H1 (cell line): ENCODE measurements at regions not wholly inside any gene's neighbourhood (a gene's known extent, or its start where the extent isn't known, plus 50 kb on each side); places are given as distances from the start of the nearest gene placed in this dataset.

Experiments
- BACH1 ChIP-seq: IDR thresholded peaks from 2 replicates; pipeline ENCODE4 v1.6.1; 2012; ENCODE audit warnings: low read length, improper control_type of control experiment
- CEBPB ChIP-seq: IDR thresholded peaks from 2 replicates; pipeline ENCODE4 v1.6.1; 2012; ENCODE audit warnings: low read depth, low read length
- E2F6 ChIP-seq: IDR thresholded peaks from 2 replicates; pipeline ENCODE4 v1.6.1; 2012; ENCODE audit warnings: inconsistent platforms
- EGR1 ChIP-seq: IDR thresholded peaks from 2 replicates; pipeline ENCODE4 v1.6.1; 2011; ENCODE audit warnings: low read depth, low read length, borderline replicate concordance
- GABPA ChIP-seq: IDR thresholded peaks from 2 replicates; pipeline ENCODE4 v1.6.1; 2011; ENCODE audit warnings: mild to moderate bottlenecking, low read length, moderate library complexity, borderline replicate concordance; ENCODE audit not compliant: insufficient read depth
- HDAC2 ChIP-seq, 2 experiments: fragments of 300-600 bp in 1 of 2; sonication (generic) in 1 of 2; IDR thresholded peaks; 2 replicates each; pipeline ENCODE4 v1.6.1; 2011 to 2012; ENCODE audit warnings: low read depth in 2 of 2, low read length in 2 of 2, mild to moderate bottlenecking in 2 of 2, moderate library complexity in 2 of 2, borderline replicate concordance in 1 of 2, inconsistent platforms in 1 of 2
- KDM5A ChIP-seq: fragments of 200-600 bp; IDR thresholded peaks from 2 replicates; pipeline ENCODE4 v1.7.1; 2012; ENCODE audit warnings: mild to moderate bottlenecking, low read length, inconsistent platforms, mixed read lengths
- POLR2A ChIP-seq, 2 experiments: IDR thresholded peaks; 1 replicate in 1 of 2; 2 replicates in 1 of 2; pipeline ENCODE4 v1.6.1; 2011; ENCODE audit warnings: low read depth in 2 of 2, low read length in 2 of 2, mild to moderate bottlenecking in 2 of 2; ENCODE audit errors: control extremely low read depth in 1 of 2
- POU5F1 ChIP-seq: IDR thresholded peaks from 2 replicates; pipeline ENCODE4 v1.6.1; 2011; ENCODE audit warnings: low read depth, mild to moderate bottlenecking, low read length, moderate library complexity
- RAD21 ChIP-seq, 2 experiments: IDR thresholded peaks in 1 of 2; conservative IDR thresholded peaks in 1 of 2; 2 replicates each; pipeline ENCODE4 v1.6.1; 2011; ENCODE audit warnings: low read depth in 2 of 2, low read length in 2 of 2, improper control_type of control experiment in 1 of 2, inconsistent platforms in 1 of 2, mild to moderate bottlenecking in 1 of 2, moderate library complexity in 1 of 2
- SP4 ChIP-seq: IDR thresholded peaks from 2 replicates; pipeline ENCODE4 v1.6.1; 2012; ENCODE audit warnings: low read length, inconsistent platforms
- TF ChIP-seq, protein P1 (sequence below): fragments of 300-600 bp; sonication (generic); IDR thresholded peaks from 2 replicates; pipeline ENCODE4 v1.7.1; 2012; ENCODE audit warnings: low read length, moderate library complexity, mild to moderate bottlenecking, inconsistent platforms; ENCODE audit not compliant: insufficient replicate concordance

GRCh38 chr3:13966302-13966701, 86.4 kb upstream of the WNT7A start (continued):
- TF ChIP-seq, protein P1, sequence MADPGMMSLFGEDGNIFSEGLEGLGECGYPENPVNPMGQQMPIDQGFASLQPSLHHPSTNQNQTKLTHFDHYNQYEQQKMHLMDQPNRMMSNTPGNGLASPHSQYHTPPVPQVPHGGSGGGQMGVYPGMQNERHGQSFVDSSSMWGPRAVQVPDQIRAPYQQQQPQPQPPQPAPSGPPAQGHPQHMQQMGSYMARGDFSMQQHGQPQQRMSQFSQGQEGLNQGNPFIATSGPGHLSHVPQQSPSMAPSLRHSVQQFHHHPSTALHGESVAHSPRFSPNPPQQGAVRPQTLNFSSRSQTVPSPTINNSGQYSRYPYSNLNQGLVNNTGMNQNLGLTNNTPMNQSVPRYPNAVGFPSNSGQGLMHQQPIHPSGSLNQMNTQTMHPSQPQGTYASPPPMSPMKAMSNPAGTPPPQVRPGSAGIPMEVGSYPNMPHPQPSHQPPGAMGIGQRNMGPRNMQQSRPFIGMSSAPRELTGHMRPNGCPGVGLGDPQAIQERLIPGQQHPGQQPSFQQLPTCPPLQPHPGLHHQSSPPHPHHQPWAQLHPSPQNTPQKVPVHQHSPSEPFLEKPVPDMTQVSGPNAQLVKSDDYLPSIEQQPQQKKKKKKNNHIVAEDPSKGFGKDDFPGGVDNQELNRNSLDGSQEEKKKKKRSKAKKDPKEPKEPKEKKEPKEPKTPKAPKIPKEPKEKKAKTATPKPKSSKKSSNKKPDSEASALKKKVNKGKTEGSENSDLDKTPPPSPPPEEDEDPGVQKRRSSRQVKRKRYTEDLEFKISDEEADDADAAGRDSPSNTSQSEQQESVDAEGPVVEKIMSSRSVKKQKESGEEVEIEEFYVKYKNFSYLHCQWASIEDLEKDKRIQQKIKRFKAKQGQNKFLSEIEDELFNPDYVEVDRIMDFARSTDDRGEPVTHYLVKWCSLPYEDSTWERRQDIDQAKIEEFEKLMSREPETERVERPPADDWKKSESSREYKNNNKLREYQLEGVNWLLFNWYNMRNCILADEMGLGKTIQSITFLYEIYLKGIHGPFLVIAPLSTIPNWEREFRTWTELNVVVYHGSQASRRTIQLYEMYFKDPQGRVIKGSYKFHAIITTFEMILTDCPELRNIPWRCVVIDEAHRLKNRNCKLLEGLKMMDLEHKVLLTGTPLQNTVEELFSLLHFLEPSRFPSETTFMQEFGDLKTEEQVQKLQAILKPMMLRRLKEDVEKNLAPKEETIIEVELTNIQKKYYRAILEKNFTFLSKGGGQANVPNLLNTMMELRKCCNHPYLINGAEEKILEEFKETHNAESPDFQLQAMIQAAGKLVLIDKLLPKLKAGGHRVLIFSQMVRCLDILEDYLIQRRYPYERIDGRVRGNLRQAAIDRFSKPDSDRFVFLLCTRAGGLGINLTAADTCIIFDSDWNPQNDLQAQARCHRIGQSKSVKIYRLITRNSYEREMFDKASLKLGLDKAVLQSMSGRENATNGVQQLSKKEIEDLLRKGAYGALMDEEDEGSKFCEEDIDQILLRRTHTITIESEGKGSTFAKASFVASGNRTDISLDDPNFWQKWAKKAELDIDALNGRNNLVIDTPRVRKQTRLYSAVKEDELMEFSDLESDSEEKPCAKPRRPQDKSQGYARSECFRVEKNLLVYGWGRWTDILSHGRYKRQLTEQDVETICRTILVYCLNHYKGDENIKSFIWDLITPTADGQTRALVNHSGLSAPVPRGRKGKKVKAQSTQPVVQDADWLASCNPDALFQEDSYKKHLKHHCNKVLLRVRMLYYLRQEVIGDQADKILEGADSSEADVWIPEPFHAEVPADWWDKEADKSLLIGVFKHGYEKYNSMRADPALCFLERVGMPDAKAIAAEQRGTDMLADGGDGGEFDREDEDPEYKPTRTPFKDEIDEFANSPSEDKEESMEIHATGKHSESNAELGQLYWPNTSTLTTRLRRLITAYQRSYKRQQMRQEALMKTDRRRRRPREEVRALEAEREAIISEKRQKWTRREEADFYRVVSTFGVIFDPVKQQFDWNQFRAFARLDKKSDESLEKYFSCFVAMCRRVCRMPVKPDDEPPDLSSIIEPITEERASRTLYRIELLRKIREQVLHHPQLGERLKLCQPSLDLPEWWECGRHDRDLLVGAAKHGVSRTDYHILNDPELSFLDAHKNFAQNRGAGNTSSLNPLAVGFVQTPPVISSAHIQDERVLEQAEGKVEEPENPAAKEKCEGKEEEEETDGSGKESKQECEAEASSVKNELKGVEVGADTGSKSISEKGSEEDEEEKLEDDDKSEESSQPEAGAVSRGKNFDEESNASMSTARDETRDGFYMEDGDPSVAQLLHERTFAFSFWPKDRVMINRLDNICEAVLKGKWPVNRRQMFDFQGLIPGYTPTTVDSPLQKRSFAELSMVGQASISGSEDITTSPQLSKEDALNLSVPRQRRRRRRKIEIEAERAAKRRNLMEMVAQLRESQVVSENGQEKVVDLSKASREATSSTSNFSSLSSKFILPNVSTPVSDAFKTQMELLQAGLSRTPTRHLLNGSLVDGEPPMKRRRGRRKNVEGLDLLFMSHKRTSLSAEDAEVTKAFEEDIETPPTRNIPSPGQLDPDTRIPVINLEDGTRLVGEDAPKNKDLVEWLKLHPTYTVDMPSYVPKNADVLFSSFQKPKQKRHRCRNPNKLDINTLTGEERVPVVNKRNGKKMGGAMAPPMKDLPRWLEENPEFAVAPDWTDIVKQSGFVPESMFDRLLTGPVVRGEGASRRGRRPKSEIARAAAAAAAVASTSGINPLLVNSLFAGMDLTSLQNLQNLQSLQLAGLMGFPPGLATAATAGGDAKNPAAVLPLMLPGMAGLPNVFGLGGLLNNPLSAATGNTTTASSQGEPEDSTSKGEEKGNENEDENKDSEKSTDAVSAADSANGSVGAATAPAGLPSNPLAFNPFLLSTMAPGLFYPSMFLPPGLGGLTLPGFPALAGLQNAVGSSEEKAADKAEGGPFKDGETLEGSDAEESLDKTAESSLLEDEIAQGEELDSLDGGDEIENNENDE, result no peak
- TF ChIP-seq GABPA (no peak), SP4 (no peak), HDAC2 (IDR thresholded peaks at IDR 0.05; ENCODE audit: borderline replicate concordance in 1 of 2, low read depth in 2 of 2, low read length in 2 of 2) (no peak), RAD21 (IDR thresholded peaks at IDR 0.05 in 1 of 2, conservative IDR thresholded peaks at IDR 0.05 in 1 of 2; ENCODE audit: low read depth in 2 of 2, low read length in 2 of 2) (no peak), EGR1 (no peak), KDM5A (no peak), E2F6 (no peak), BACH1 (no peak), POLR2A (IDR thresholded peaks at IDR 0.05; ENCODE audit: control extremely low read depth in 1 of 2, low read depth in 2 of 2, low read length in 2 of 2) (no peak), POU5F1 (no peak), CEBPB (no peak)
